Hippocampal formation (tissue), 2 donors: ENCODE measurements at regions not wholly inside any gene's neighbourhood (a gene's known extent, or its start where the extent isn't known, plus 50 kb on each side); places are given as distances from the start of the nearest gene placed in this dataset.

Experiments used
- DNase-seq, 2 donors: peaks; one replicate each; lab custom pipeline; 2025; lab: John Stamatoyannopoulos, UW

- DNase-seq, result no peak
Observed at GRCh38 chr5:174412374-174412773, 312.0 kb upstream of the MSX2 start.

DNA sequence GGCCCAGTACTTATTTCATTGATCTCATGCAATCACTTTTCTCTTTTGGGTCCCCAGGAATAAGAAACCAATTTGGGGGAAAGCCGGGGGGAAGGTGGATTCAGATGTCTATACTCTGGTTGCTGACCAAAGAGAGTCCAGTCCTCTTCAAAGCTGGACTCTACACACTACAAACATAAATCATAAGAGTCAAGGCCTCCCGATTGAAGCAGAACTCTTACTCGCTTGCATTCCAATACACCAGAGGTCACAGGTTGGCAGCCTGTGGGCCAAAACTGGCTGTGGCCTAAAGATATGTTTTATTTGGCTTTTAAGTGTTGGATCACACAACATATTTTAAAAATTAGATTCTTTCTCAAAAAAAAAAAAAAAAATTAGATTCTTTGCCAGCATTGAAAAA is 311.4 kb upstream of the MSX2 start:
- DNase-seq, result no peak

DNA sequence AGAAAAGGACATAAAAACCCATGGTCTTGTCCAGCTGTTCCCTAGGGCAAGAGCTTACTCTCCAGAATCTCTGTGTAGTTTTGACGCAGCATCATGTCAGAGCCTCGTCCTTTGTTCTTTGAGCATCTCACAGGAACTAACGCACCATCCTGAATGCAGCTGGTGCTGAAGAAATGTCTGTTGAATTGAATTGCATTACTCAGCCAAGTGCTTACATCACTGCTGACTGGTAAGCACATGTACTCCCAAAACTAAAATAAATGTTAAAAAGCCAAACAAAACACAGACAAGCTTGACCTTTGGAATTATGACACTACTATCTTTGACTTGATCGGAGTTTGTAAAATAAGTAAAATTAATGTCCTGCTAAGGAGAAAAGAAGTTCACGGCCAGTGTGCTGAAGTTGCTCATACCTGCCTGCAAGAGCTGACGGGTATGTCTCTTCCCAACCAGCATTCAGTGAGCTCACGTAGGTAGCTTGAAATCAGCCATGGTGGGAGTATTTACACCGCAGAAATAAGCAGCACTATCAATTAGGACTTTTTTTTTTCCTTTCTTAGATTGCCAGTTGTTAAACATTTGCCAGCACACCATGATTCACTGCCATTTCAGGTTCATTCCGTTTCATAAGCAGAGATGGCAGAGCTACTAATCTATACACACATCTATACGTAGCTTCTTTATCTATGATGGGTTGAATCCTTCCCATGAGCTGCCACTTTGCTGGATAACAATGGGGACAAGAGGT is 310.6 kb upstream of the MSX2 start:
- DNase-seq, result no peak

DNA sequence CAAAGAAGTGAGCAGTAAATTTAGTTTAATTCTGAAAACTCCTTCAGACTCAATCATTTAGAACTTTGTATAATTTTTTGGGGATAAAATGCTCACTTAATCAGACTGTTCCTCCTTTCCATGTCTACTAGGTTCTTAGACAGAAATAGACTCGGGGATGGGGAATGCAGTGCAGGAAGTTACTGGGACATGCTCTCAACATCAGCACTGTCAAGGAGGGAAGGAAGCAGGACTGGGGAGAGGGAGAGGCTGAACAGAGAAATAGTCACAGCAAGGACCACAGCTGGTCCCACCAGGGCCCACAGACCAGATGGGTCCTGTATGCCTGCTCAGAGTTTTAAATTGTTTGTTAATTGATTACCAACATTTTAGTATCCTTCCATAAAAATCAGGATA is 310.1 kb upstream of the MSX2 start:
- no peak for DNase-seq

- DNase-seq, result no peak
Observed at GRCh38 chr5:174418809-174419539, 305.4 kb upstream of the MSX2 start.

GRCh38 chr5:174419540-174420132 is 304.7 kb upstream of the MSX2 start:
- peak; percentile 87 to 91 for DNase-seq

- no peak for DNase-seq
Observed at GRCh38 chr5:174420651-174421407, 303.6 kb upstream of the MSX2 start.

- no peak for DNase-seq
Observed at GRCh38 chr5:174421408-174421805, 303.0 kb upstream of the MSX2 start.

DNA sequence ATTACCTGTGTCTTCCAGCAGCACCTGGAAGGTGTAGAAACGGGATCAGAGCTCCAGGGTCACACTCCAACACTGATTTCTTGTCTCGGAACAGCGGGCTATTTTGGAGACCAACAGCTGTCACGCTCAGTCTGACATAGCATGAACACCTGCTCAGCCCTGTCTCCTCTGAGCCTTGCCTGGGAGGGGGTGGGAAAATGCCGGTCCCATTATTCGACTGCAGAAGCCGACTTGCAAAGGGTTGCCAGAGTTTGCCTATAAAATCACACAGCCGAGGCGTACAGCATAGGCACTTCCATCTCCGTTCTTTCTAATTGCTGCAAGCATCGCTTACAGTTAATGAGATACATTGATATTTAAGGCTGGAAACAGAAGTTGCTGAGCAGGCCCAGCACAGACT is 300.8 kb upstream of the MSX2 start:
- DNase-seq, result no peak

DNA sequence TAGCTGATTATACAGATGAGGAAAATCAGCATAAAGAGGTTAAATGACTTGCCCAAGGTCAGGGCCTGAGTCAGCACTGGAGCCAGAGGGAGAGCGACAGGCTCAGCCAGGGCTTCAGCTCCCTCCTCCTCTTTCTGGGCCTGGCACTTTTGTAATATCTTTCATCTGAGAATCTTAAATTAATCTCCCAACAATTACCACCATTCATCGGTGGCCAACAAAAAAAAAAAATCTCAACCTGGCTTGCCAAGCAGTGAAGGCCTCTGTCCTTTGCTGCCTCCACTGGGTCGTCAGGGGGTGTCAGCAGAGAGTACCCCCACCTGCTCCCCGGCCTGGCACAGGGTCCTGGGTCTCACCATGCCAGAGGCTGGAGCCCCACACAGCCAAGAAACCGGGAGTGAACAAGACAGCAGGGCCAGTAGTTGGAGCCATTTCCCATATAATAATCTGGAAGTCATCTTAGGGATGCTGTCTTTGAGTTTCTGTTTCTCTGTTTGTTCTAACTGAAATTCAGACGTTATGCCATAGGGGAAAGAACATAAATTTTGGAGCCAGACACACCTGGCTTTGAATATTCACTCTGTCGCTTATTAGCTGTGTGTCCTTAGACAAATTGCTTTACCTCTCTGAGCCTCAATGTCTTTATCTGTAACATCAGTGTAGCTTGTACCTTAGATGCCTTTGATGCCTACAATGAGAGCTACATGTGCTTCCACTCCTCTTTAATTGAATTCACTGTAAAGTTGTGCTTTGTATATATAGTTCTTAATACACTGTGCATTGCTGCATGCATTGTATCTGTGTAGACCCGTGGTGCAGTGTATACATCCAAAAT is 299.9 kb upstream of the MSX2 start:
- DNase-seq, result peak; percentile 59 to 70

DNA sequence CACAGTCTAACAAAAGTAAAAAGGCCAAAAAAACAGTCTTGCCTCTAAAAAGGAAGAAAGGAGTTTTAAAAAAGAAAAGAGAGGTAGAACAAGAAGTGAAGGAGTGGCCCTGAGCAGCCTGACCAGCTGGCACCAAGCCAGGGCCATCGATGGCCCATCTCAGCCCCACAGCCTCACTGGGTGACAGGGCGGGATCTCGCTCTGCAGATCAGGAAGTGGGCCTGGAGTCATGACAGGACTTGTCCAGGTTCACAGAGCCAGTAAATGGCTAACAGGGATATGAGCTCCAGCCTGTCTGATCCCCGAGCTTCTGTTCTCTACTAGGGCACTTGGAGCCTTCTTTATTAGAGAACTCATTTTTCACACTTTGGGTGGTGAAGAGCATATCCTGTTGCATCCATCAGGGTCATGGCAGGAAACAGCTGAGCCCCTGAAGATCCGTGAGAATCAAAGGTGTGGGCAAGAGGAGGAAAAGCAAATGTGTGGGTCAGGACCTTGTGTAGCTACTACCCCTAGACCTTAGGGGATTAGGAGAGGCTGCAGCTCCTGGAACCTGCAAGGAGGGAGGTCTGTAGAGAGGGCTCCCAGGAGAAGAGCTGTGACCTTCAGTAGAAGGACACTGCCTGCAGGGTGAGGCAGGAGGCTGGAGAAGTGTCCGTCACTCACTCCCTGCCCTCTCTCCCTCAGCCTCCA is 299.0 kb upstream of the MSX2 start:
- DNase-seq, result no peak

- DNase-seq, result no peak
Observed at GRCh38 chr5:174425964-174426290, 298.5 kb upstream of the MSX2 start.

DNA sequence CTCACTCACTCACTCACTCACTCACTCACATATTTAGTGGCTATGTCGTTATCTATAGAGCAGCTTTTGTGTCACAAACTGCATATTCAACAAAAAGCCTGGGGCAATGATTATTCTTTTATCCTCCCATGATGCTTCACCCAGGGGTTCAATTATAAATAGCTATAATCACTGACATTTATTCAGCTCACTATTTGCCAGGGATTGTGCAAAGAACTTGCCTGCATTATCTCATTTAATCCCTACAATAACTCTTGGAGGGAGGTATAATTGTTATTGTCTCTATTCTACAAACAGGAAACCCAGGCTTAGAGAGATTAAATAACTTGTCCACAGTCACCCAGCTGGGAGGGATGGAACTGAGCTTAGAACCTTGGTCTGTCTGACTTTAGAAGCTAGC is 298.0 kb upstream of the MSX2 start:
- DNase-seq, result no peak

- DNase-seq, result no peak
Observed at GRCh38 chr5:174426851-174427250, 297.5 kb upstream of the MSX2 start.

DNA sequence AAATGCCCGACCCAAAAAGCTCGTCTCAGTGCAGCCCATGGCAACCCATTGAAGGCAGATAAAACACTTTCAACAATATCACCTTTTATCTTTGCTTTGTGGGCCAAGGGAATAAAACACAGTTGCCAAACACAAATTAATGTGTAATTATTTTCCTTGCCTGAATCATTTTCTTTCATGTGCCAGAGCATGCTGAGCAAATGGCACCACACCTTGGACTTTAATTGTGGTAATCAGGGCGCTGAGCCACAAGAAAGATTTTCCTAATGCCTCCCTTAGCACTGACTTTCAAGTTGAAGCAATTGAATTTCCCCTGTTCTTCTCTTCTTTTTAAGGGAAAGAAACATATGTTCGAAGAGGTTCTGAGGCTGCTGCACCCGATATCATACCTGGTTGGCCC is 297.1 kb upstream of the MSX2 start:
- no peak for DNase-seq

DNA sequence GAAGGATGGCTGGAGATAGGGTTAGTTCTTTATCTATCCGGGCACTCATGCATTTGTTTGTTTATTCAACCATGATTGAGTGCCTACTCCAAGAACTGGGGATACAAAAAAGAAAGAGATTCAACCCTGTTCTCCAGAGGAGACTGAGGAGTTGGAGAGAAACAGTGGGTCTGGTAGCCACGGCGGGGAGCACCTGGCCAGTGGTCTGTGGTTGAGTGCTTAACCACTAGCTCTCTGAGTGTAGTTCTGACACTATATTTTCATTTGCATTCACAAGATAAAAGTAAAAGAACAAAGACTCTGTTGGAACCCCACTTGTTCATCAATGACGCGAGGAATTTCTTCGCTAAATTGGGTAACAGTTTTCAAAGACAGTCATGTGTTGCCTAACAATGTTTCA is 295.5 kb upstream of the MSX2 start:
- no peak for DNase-seq

- DNase-seq, result no peak
Observed at GRCh38 chr5:174430940-174431339, 293.4 kb upstream of the MSX2 start.

GRCh38 chr5:174431504-174431903 is 292.9 kb upstream of the MSX2 start:
- no peak for DNase-seq

DNA sequence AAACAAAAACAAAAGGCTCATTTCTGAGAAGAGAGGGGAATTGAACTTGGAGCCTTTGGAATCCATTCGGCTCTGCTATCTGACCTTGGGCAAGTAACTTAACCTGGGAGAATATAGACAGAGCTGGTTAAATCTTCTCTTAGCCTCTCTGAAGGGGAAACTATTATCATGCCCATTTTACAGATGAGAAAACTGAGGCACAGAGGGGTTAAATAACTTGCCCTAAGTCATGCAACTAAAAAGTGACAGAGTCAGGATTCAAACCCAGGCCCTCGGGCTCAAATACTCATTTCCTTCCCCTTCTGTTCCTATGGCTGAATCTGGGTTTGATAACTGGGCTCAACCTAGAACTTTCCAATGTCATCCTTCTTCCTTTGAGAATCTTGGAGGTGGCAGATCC is 291.3 kb upstream of the MSX2 start:
- DNase-seq, result no peak

- no peak for DNase-seq
Observed at GRCh38 chr5:174436750-174437149, 287.6 kb upstream of the MSX2 start.
